NCI-H2196 (cell line): ENCODE measurements at regions not wholly inside any gene's neighbourhood (a gene's known extent, or its start where the extent isn't known, plus 50 kb on each side); places are given as distances from the start of the nearest gene placed in this dataset.
"Not testable (repeated sequence)": the region's sequence is repeated elsewhere in the genome, so short reads cannot be mapped to it uniquely, and the experiment has no call there.

ENCODE experiments used
- DNase-seq: peaks from one replicate; lab custom pipeline; 2025; ENCODE audit not compliant: unreplicated experiment; lab: John Stamatoyannopoulos, UW

DNA sequence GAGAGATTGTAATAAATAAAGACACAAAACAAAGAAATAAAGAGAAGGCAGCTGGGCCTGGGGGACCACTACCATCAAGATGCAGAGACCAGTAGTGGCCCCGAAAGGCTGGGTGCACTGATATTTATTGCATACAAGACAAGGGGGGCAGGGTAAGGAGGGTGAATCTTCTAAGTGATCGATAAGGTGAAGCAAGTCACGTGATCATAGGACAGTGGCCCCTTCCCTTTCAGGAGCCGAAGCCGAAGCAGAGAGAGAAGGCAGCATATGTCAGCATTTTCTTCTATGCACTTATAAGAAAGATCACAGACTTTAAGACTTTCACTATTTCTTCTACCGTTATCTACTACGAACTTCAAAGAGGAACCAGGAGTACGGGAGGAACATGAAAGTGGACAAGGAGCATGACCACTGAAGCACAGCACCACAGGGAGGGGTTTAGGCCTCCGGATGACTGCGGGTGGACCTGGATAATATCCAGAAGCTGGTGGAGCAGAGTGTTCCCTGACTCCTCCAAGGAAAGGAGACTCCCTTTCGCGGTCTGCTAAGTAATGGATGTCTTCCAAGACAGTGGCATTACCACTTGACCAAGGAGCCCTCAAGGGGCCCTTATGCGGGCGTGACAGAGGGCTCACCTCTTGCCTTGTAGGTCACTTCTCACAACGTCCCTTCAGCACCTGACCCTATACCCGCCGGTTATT lies 126.4 kb downstream of the RBM46 start:
- DNase-seq, result not testable (repeated sequence)

DNA sequence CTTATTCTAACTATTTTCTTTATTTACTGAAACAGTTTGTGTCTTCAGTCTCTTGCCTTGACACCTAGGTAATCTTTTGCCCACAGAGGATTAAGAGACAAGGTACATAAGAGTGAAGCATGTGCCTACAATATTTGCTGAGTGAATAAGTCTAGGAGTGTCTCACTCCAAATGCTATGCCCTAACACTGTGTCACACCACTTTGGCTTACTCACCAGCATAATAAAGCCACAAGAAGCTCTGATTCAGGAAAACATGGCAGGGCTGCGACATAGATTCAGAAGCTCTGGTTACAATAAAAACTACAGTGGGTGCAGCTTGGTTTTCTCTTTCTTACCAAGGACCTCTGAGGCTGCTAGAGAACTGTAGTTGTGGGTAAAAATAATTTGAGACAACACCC lies 127.1 kb downstream of the RBM46 start:
- no peak for DNase-seq

GRCh38 chr4:154911097-154911496 lies 130.0 kb downstream of the RBM46 start:
- no peak for DNase-seq

- no peak for DNase-seq
These were observed 130.6 kb downstream of the RBM46 start for GRCh38 chr4:154911608-154912098.

- DNase-seq, result no peak
These were observed 135.0 kb downstream of the RBM46 start for GRCh38 chr4:154916068-154916467.

GRCh38 chr4:154927126-154927680 lies 146.1 kb downstream of the RBM46 start:
- no peak for DNase-seq

DNA sequence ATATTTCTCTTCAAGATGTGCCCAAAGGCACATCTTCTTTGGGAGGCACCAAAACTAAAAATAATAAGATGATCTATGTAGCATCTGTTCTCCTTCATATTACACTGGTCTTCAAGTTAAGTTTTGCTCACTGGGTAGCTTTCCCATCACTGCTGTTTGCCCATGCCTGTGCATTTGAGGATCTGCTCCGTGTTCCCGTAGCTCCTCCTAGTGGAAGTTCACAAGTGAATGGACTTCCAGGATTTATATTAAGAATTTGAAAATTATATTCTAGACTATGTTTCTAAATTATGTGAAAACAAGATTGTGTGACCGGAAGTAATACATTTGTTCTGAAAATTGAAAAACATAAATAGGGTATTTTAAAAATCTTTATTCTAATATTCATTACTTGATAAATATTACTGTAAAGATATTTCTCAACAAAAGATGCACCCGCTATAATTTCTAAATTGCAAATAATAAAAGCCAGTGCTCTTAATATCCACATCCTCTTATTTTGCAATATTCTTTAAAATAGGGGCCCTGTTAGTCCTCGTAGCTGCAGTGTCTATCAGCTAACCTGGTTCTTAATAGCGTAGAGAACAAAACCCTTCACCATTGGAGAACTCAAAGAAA lies 147.7 kb downstream of the RBM46 start:
- DNase-seq, result no peak

DNA sequence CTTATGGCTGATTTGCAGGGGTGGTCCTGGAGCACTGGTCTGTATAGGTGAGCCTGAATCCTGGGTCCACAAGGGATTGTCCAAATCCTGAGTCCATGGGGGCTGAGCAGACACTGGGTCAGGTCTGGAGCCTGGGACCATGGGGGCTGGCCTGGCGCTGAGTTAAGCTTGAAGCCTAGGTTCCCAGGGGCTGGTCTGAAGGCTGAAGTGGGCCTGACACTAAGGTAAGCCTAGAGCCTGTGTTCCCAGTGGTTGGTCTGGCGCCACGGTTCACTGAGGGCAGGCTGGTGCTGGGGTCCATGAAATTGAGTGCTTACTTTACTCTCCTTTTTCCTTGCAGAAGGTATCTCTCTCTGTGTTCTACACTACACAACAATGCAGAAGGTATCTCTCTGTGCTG lies 155.8 kb downstream of the RBM46 start:
- DNase-seq, result no peak

GRCh38 chr4:154939851-154940250 lies 158.8 kb downstream of the RBM46 start:
- no peak for DNase-seq

DNA sequence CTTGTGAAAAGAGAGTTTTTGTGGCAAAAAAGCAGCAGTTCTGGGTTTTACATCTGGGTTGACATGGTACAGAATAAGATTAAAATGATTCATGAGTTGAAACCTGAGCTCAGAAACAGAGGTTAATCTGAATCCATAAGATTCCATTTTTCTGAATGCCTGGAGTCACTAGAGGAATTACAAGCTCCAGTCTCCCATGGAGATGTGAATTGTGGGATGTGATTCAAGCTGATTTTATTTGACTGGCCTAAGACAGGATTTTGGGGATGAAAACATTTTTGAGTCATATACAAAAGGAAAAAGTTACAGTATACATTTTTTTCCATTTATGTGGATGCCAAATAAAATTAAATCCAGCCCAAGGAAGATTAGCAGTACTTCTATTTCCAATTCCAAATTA lies 161.1 kb downstream of the RBM46 start:
- DNase-seq, result no peak

DNA sequence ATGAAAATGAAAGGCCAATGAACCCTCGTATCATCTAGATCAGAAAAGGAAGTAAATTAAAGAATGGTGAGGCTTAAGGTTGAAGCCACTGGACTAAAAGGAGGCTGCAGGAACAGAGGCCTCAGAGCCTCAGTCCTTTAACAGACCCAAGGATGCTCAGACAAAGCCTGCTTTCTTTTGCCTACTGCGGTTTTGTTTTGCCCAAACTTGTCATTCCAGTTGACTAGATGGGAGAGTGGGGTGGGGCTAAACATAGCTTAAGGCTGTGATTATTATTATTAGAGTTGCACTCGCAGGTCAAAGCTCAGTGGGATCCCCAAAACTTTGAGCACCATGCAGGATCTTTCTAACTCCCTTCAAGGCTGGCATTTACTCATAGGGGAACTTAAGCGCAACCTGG lies 163.9 kb downstream of the RBM46 start:
- DNase-seq, result no peak

DNA sequence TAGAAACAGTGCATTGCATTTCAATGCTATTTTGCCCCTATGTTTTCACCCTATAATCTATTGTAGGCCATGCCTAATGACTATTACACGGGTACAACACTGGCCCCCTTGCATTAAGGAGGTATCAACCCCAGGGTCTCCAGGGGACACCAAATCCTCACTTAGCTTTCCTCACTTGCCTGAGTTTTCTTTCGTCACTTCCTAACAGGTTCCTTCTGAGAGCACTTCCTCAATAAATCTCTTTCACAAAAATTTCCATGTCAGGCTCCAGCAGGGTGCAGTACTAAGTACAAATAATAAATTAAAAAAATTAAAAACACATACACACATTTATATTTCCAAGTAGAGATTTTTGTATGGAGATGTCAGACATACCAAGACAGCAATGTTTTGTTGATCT lies 165.0 kb downstream of the RBM46 start:
- DNase-seq, result no peak

DNA sequence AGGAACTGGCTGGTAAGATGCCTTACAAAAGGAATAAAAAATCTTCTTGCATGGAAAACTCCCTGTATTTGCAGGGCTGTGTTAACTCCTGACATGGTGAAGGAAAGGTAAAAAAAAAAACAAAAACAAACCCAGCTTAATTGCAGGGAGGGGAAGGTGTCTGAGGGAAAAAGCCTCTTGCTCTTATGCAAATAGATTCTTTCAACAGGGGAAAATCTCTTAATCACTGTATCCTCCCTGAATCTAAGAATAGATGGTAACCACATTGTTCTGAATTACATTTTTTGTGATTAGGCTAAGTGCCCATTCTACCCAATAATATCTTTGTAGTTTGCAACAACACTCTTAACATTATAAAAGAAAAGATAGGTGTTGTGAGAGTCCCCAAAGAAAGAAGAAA lies 172.6 kb downstream of the RBM46 start:
- no peak for DNase-seq

GRCh38 chr4:154954117-154954516 lies 173.0 kb downstream of the RBM46 start:
- DNase-seq, result no peak

- DNase-seq, result no peak
These were observed 177.0 kb downstream of the RBM46 start for GRCh38 chr4:154958121-154958520.

- no peak for DNase-seq
These were observed 177.7 kb downstream of the RBM46 start for GRCh38 chr4:154958621-154959358.

DNA sequence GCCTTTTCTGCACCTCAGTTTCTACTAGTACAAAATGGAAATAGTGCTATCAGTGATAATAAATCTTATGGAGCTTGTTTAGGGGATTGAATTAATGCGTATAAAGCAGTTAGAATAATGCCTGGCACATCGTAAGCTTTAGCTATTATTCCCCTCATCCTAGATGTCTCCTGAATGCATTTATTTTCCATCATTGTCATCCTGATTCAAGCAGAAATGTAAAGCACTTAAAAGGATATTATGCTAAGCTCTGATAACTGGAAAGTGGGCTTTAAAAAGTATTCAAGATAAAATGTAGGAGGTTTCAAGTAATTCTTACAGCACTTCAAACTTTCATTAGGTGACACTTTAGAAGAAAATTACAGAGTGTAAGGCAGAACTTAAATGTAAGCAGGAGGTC lies 178.7 kb downstream of the RBM46 start:
- no peak for DNase-seq

- no peak for DNase-seq
These were observed 179.4 kb downstream of the RBM46 start for GRCh38 chr4:154960476-154960875.

DNA sequence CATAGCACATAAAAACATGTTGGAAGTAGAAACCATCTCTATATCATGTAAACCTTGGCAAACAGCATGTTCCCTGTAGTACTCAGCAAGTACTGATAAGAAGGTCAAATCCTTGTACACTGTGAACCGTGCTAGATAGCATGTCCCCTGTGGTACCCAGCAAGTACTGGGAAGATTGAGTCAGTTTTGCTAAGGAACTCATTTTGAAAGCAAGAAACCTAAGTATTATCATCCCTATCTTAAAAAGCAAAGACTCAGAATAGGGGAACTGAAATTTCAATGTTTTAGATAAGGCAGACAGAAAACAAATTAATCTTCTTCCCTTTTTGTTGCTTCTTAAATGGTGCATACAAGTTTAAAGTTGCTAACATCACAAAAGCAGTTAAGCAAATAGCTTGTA lies 180.2 kb downstream of the RBM46 start:
- no peak for DNase-seq

DNA sequence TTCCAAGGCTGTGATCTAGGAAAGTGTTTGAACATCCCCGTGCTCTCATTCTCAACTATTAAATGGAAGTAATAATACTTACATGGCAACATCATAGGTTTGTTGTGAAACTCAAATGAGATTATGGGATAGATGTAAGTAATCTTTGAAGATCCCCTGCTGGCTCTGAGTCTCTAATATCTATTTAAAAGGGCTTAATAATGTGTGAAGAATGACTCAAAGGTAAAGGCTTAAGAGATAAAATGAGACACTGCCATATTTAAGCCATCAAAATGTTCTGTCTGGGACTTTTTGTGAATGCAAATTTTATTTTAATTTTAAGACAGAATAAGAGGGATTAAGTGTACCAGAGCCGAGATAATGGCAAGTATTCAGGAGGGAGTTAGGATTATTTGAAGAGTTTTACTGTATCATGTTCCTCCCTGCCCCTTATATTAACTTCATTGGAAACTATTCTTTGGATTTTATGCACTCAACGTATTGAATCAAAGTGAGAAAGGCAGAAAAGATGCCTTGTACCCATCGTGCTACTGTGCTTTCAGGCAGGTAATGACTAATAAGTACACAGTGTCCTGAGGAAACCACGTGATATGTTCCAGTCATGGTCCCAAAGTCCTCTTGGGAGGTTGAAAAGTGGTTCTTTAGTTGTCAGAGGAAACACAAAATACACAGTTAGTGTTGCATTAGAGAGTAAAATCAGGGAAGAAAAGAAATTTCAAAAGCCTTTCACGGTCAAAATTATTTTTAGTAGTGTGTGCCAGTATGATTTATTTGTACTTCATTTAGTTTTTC lies 192.4 kb downstream of the RBM46 start:
- no peak for DNase-seq

DNA sequence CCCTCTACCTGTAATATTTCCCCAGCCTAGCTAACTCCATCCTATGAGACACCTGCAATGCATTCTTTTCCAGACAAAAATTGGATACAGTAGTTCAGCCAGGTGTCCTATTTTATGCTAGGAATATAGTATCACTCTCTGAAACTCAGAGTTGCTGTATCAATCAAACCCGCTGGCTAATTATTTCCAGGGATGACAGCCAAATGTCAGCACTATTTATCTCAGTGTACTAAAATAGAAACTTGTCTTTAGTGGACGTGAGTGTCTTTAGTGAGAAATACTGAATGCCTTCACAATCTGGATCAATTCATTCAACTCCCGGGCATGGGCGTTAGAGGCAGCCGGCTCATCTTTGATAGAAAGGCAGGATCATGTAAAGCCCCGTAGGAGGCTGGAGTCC lies 196.2 kb downstream of the RBM46 start:
- no peak for DNase-seq
